ENCODE measurements at regions not wholly inside any gene's neighbourhood (a gene's known extent, or its start where the extent isn't known, plus 50 kb on each side); places are given as distances from the start of the nearest gene placed in this dataset.

DNA sequence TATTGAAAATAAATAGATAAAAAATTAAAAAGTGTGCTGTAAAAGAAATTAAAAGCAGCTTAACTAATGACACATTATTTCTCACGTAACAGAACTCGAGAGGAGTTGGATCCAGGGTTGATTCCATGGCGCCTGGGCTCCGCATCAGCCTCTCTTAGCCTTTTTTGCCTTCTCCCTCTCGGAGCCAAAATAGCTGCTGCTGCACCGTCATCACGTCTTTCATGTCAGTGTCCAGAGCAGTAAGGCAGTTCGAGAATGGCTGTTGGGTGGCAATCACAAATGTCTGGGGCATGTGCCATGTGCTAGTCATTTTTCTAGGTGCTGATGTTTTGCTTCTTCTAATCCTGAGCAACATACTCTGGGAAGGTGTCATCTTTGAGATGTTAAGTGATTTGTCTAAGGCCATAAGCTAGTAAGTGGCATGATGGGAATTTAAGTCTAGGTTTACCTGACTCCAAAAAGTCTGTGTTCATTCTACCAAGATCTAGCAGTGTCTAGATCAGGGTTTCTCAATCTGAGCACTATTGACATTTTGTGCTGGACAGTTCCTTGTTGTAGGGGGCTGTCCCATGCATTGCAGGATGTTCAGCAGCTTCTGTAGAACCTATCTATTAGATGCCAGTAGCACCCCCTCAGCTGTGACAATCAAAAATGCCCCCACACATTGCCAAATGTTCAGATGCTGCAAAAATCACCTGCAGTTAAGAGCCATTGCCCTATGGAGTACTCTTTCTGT lies 280.4 kb downstream of the HAPSTR1 start:
- DNase-seq (ENCODE audit: low read depth), result no peak

DNA sequence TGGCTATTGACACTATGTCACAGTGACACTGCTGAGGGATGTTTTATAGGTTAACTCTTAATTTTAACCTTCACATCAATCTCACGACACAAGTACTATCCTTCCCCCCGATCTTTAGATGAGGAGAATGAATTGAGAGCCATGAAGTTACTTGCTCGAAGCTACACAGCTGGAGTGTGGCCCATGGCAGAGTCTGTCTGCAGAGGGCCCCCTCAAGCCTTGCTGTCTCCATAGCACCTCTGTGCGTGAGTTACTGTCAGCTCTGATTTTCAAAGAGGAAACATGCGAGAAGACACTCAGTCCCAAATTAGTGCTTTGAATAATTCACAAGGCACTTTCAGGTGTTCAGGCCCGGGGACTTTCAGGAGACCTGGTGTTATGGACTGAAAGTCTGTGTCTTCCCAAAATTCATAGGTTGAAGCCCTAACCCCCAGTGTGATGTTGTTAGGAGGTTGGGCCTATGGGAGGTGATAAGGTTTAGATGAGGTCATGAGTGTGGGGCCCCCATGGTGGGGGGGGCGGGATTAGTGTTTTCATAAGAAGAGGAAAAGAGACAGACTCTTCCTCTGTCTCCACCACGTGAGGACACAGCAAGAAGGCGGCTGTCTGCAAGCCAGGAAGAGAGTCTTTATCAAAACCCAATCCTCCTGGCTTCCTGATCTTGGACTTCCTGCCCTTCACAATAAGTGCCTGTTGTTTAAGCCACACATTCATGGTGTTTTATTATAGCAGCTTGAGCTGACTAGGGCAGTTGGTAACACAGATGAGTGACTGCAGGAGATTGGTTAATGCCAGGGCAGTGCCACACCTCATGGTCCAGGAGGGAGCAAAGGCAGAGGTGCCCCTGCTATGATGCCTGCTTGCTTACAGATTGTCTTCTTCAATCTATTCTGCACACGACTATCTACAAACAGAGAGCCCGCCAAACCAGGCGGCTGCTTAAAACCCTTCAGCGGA lies 281.8 kb downstream of the HAPSTR1 start:
- DNase-seq (ENCODE audit: low read depth), result no peak

DNA sequence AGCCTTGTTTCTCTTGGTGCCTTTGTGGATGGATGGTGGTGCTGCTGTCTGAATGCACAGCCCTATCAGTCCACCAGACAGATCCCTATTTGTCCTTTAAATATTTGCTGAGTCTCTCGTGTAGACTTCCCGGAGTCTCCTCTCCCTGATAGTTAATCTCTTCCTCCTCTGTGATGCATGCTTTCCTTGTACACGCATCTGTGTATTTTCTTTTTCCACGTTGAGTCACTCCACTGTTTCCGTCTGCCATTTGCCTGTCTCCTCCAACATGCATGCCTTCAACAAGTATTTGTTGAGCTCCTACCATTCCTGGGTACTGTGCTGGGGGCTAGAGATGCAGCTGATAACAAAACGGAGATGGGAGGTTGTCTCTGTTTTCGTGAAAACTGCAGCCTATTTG lies 282.6 kb downstream of the HAPSTR1 start:
- no peak for DNase-seq (ENCODE audit: low read depth)

DNA sequence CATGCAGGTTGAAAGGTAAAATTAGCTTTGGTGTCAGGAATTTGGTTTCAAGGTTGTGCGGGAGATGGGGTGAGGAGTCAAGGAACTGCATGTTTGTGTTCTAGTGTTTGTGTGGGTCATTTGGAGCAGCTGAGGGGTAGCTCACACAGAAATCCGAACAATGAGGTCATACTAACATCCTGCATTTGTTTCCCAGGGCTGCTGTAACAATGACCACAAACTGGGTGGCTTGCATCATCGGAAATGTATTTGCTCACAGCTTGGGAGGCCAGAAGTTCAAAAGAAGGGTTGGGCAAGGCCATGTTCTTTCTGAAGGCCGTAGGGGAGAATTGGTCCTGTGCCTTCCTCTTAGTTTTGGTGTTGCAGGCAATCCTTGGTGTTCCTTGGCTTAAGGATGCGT lies 287.4 kb downstream of the HAPSTR1 start:
- DNase-seq (ENCODE audit: low read depth), result no peak

DNA sequence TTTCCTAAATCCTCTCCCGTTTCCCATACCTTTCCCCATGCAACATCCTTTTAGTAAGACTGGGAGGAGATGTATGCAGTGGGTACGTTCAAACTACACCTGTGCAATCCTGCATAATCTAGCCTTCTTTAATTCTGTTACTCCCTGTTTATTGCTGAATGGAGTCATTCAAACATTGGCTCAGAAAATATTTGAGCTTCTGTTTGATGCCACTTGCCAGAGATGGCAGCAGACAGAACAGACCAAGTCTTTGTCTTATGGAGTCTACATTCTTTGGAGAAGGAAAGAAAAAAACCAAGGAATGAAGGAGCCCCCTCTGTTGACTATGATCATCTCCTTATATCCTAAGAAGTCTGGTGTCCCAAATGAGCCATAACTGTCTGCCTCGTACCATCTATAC lies 288.8 kb downstream of the HAPSTR1 start:
- DNase-seq (ENCODE audit: low read depth), result no peak

DNA sequence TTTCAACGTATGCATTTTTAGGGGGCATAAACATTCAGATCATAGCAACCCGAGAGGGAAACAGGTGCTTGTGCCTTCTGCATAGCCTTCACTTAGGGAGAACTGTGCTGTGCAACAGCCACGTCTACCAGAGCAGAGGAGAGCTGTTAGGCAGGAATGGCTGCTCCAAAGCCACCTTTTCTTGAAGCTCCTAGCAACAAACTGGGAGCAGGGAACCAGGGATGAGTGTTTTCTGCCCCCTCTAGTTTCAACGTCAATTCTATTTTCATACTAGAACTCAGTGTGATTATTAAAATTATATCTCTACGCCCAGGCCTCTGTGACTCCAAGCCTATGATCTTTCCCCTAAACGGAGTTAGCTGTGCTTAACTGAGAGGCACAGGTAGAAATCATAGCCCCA lies 290.0 kb downstream of the HAPSTR1 start:
- no peak for DNase-seq (ENCODE audit: low read depth)

DNA sequence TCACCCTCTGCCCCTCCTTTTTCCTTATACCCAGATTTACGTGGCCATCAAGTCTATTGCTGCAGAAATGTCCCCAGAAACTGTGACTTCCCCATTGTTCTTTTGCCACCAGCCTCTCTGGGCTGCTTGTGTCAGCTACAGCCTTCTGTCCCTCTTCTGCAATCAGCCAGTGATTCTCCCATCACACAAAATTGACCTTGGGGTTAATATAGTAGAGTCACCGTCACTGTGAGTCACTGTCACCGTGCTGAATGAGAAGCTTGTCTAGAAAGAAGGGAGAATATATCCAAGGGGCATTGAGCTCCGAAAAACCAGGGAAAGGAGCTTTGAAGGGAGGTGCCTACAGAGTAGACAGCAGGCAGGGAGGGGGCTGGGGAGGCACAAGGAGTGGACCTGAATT lies 290.5 kb downstream of the HAPSTR1 start:
- DNase-seq (ENCODE audit: low read depth), result no peak

DNA sequence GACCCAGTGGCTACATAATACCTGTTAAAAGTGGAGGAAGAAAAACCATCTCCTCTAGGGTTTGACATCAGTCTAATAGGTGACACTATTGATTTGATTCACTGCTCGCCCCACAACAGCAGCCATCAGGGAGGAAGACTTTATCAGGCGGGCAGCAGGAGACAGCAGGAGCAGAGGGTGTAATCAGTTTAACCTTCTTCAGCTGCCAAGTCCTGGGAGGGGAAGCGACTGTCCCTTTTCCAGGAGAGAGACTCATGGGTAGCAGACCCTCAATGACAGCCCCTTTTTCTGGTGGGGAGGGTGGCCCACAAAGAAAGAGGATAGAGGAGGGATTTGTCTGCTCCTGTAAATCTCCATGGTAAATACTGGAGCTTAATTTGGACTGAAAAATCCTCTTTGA lies 291.8 kb downstream of the HAPSTR1 start:
- no peak for DNase-seq (ENCODE audit: low read depth)

DNA sequence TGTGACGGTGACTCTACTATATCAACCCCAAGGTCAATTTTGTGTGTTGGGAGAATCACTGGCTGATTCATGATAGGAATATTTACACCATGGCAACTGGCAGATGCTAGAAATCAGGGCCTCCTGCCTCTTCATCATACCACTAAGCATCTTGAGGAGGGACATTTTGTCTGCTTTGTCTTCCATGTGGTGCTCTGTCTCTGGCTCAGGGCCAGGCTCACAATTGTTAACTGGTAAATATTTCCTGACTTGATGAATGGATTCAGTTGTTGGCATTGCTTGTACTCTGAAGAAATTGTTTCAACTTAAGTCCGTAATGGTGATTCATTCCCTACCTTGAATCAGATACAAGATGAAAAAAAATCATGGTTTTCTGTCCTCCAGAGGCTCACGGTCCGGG lies 292.7 kb downstream of the HAPSTR1 start:
- DNase-seq (ENCODE audit: low read depth), result no peak

DNA sequence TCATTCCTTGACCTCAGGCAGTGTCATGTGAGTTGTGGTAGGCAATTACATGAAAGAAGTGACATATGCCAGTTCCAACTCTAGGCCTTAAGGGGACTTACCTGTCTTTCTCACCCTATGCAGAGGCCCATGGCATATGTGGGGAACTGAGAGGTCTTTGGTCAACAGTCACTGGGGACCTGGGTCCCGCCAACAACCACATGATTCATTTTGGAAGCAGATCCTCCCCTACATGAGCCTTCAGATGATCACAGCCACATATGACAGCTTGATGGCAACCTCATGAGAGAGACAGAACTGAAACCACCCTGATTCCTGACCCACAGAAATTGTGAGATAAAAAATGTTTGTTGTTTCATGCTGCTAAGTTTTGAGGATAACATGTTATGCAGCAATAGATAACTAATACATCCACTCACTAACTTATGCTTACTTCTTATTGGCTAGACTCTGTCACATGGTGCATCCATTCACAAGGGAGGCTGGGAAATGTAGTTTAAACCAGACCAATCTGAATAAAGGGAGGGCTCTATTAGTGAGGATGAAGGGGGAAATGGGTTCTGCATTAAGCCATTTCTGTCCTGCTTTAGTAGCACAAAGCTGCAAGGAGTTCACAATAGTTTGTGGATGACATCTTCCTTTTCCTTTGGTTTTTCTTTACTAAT lies 298.2 kb downstream of the HAPSTR1 start:
- no peak for DNase-seq (ENCODE audit: low read depth)

DNA sequence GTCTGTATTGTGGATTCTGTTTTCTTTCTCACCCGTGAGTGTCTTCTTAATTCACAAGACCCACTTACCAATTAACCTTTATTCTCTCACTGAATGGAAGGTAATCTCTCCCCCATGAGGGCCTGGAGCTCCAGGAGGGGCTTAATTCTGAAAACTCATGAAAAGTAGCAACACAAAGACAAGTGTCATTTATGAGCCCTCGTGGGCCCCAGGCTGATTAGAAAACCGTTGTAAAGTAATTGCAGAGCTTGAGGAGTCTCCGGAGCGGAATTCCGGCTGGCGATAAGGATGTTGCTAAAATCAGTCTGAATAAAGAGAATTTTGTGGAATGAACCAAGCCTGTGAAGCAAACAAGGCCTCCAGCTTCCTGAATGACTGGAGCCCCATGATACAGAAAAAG lies 301.5 kb downstream of the HAPSTR1 start:
- DNase-seq (ENCODE audit: low read depth), result no peak

DNA sequence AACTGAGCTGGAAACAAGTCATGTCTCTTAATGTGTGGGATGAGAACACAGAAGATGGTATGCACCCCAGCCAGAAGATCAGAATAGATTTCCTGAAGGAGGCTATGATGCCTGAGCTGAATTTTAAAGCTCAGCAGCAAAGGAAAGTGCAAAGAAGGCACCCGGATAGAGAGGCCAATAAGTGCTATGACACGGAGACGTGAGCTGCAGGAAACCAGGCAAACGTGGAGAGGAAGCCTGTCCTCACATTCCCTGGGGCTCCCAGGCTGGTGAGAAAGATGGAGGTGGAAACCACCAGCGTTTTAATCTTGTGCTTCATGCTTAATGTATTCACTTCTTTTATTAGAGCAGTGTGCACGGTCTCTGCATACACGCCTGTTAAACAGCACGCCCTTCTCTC lies 302.1 kb downstream of the HAPSTR1 start:
- DNase-seq (ENCODE audit: low read depth), result no peak

DNA sequence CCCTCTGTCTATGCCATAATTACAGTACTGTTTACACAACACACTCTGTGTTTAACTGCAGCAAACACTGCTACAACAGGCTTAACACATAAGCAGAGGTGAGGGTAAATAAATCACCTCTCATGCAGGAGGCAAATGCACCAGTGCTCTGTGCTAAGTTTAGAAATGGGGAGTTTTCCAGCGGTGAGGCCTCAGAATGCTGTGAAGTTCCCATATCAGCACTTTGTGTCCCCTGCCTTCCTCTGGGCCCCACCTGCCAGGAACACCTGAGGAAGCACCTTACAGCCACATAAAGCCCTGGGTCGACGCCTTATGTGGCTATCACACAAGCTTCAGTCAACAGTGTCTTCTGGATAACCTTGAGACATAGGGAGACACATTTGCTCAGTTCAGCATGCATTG lies 304.5 kb downstream of the HAPSTR1 start:
- no peak for DNase-seq (ENCODE audit: low read depth)

DNA sequence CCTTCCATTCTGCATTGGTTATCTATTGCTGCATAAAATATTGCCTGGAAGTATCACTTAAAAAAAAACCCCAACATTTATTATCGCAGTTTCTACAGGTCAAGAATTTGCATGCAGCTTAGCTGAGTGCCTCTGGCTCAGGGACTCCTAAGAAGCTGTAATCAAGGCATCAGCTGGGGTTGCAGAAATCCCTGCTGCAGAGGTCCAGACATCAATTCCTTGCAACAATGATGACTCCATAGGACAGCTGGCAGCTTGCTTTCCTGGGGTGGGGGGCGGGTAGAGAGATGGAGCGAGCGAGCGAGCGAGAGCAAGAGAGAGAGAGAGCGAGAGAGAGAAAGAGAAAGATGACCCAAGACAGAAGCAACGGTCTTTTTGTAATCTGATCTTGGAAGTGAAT lies 308.1 kb downstream of the HAPSTR1 start:
- DNase-seq (ENCODE audit: low read depth), result no peak

DNA sequence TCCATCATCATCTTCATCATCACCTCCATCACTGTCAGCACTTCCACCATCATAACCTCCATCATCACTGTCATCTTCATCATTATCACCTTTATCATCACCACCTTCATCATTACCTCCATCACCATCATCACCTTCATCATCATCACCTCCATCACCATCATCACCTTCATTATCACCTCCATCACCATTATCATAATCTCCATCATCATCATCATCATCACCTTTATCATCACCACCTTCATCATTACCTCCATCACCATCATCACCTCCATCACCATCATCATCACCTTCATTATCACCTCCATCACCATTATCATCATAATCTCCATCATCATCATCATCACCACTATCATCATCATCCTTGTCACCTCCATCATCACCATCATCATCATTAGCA lies 309.7 kb downstream of the HAPSTR1 start:
- no peak for DNase-seq (ENCODE audit: low read depth)

DNA sequence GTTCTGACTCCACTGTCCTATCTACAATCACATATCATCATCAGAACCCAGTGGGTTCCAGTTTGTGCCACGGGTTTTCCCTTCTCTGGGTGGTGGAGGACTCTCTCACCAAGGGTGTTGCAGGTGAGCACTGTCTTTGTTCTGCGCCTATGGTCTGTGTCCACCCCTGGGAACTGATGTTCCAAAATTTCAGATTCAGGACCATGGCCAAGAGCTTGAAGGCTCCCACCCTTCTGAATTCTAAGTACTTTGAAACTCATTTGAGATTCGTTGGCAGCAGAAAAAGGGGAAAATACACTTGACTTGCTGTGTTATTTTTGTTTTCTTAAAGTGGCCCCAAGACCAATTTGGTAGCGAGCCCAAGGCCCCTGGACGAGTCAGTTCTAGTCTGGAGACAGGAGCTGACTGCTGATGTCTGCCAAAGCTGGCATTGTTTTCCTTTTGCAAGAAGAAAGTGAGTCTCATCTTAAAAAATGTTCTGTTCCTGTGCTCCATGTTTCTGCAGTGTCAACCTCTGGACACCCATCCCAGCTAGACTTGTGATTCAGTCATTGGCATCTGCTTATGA lies 310.9 kb downstream of the HAPSTR1 start:
- DNase-seq (ENCODE audit: low read depth), result no peak

DNA sequence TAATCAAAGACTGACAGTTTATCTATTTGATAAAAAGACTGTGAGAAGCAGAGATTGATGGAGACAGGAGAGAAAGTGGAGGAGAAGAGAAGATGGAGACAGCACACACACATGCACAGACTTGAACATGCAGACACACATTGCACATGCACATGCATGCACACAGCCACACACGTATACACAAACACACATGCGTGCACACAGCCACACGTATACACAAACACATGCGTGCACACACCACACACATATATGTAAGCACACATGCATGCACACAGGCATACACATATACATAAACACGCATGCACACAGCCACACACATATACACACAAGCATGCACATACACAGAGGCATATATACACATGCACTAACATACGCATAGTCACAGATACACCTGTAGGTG lies 313.4 kb downstream of the HAPSTR1 start:
- no peak for DNase-seq (ENCODE audit: low read depth)

DNA sequence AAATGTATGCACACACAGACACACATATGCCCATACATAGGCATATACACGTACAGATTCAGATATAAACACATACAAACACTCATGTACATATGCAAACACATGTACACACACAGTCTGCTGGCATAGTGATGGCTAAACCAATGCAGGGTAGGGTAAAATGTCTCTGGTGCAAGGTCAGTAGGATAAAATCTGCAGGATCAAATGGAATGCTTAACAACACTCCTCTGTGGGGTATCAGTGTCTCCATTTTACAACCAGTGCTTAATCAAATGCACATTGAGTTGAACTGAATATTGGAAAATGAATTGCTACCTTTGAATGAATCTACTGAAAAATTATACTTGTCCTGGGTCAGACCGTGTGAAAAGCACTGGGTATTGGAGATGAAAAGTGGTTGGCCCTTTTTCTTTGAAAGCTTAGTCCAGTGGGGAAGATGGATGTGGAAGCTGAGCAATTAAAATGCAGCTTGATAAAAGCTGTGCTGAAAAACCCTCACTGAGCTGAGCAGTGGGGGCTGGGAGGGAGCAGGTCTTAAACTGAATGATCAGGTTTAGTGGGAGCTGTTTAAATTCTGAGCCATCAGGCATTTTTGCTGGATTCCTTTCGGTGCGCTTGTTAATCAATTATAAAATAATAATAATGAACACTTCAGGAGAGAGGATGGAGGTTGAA lies 314.7 kb downstream of the HAPSTR1 start:
- no peak for DNase-seq (ENCODE audit: low read depth)

DNA sequence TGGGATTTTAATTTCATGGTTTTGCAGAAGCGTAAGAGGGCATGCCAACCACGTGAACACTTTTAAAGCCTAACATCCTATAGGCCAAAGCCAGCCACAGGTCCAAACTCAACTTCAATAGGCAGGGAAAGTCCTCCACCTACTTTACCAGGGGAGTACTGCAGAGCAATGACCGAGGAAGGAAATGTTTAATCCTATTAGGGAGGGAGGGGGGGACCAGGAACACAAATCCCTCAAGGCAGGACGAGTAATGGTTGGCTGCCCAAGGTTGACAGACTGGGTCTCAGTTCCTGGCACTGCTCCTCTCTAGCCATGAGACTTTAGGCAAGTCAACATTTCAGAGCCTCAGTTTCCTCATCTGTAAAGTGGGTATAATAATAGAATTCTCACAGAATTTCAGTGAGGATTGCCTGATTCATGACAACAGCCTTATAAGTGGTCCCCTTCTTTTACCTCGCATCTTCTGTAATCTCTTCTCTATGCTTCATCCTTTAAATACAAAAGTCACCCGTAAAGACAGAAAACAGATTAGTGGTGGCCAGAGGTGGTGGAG lies 315.8 kb downstream of the HAPSTR1 start:
- DNase-seq (ENCODE audit: low read depth), result no peak

DNA sequence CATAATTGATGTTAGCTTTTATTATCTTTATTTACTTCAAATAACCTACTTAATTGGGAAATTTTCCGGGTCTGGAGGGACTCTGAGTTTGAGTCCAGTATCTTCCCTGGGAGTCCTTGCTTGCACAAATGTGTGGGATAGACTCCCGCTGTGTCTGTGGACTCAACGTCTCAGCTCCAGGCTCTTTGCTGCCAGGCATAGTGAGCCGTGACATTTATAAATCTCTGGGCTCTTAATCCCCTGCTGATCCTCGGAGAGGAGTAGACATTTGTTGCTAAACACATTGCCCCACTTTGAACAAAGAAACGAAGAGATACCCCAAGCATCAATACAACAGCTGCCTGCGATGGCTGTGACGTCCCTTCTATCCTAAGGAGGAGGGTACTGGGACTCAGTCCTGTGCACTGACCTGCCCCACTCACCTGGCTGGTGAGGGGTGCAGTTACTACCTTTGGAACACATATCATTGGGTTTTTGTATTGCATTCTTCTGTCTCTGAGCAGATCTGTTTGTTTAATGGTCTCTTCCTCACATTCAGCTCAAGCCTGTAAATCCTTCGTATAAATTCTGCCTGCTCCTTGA lies 316.9 kb downstream of the HAPSTR1 start:
- DNase-seq (ENCODE audit: low read depth), result no peak
